Panc1 (cell line): ENCODE measurements at regions not wholly inside any gene's neighbourhood (a gene's known extent, or its start where the extent isn't known, plus 50 kb on each side); places are given as distances from the start of the nearest gene placed in this dataset.

Experiments
- ATAC-seq: fragments of 200-7000 bp; cut with Tn5 transposase; 2 replicates; pipeline ENCODE4 v1.9.1; 2020; ENCODE audit warnings: mild to moderate bottlenecking, moderate library complexity
- BruUV-seq: library from RNA; stranded (reverse); fragments of 400-500 nt; replicated peaks from 2 replicates; lab custom pipeline; 2021; lab: Mats Ljungman, UMichigan
- CTCF ChIA-PET: fragments of 300-600 bp; sonication (Branson Sonifier 250); formaldehyde crosslinking; loops from one replicate; lab custom pipeline; 2022; ENCODE audit warnings: antibody characterized with exemption; lab: Charles Lee
- POLR2A ChIA-PET: fragments of 300-600 bp; sonication (Branson Sonifier 250); formaldehyde crosslinking; loops from one replicate; lab custom pipeline; 2022; ENCODE audit warnings: antibody characterized with exemption; lab: Charles Lee
- DNase-seq: peaks from one replicate; pipeline ENCODE4 v3.0.0-alpha.2; 2010; ENCODE audit warnings: low read depth, low spot score
- H3K27ac ChIP-seq: 2 replicates; pipeline ENCODE4 v1.5.1; 2011; ENCODE audit warnings: mild to moderate bottlenecking, low read length, inconsistent platforms
- H3K27me3 ChIP-seq: fragments of 200-500 bp; sonication (Bioruptor generic); 2 replicates; pipeline ENCODE4 v1.6.0; 2014; ENCODE audit warnings: low read length, inconsistent platforms; ENCODE audit not compliant: control insufficient read depth, insufficient read depth
- H3K36me3 ChIP-seq: fragments of 200-500 bp; sonication (Bioruptor generic); 2 replicates; pipeline ENCODE4 v1.5.1; 2014; ENCODE audit warnings: inconsistent platforms, mild to moderate bottlenecking, low read length, moderate library complexity; ENCODE audit not compliant: control insufficient read depth, insufficient read depth
- H3K4me1 ChIP-seq: 2 replicates; pipeline ENCODE4 v1.5.1; 2011; ENCODE audit warnings: inconsistent platforms, mild to moderate bottlenecking, low read length, moderate library complexity; ENCODE audit not compliant: control insufficient read depth, insufficient read depth
- H3K4me3 ChIP-seq, 2 experiments: 2 replicates each; pipeline ENCODE4 v1.5.1; 2011 to 2012; ENCODE audit warnings: low read depth in 2 of 2, low read length in 2 of 2, mild to moderate bottlenecking in 2 of 2, inconsistent platforms in 1 of 2, moderate library complexity in 1 of 2
- H3K9me3 ChIP-seq: fragments of 200-500 bp; sonication (Bioruptor generic); 2 replicates; pipeline ENCODE4 v1.5.1; 2014; ENCODE audit warnings: low read depth, mild to moderate bottlenecking, inconsistent platforms, low read length, moderate library complexity; ENCODE audit not compliant: control insufficient read depth, insufficient read depth
- CTCF ChIP-seq: fragments of 450-650 bp; IDR thresholded peaks from 2 replicates; pipeline ENCODE4 v1.5.1; 2017; ENCODE audit warnings: mild to moderate bottlenecking
- POLR2AphosphoS5 ChIP-seq: IDR thresholded peaks from 2 replicates; pipeline ENCODE4 v1.6.1; 2012; ENCODE audit warnings: mild to moderate bottlenecking, low read depth, low read length, moderate library complexity
- REST ChIP-seq, 2 experiments: IDR thresholded peaks; 2 replicates each; pipeline ENCODE4 v1.6.1; 2011 to 2012; ENCODE audit warnings: low read depth in 2 of 2, control low read depth in 1 of 2, low read length in 1 of 2, mild to moderate bottlenecking in 1 of 2, moderate library complexity in 1 of 2; ENCODE audit not compliant: insufficient read depth in 1 of 2
- SIN3A ChIP-seq: IDR thresholded peaks from 2 replicates; pipeline ENCODE4 v1.6.1; 2012; ENCODE audit warnings: low read depth, mild to moderate bottlenecking, low read length, moderate library complexity, borderline replicate concordance; ENCODE audit not compliant: insufficient read depth
- TCF7L2 ChIP-seq: IDR thresholded peaks from 2 replicates; pipeline ENCODE4 v1.6.1; 2011; ENCODE audit warnings: mild to moderate bottlenecking, low read depth, low read length, inconsistent platforms
- in situ Hi-C: cut with HindIII; loops from 2 replicates; pipeline ENCODE4 v1.10.0; 2016; ENCODE audit warnings: low sequenced_read_pairs, low pct_unique_long_range_greater_than_20kb
- intact Hi-C: fragments of 100-400 bp; cut with micrococcal nuclease; formaldehyde crosslinking; loops from one replicate; pipeline ENCODE4 v1.10.0; 2022; ENCODE audit not compliant: unreplicated experiment

- H3K36me3 ChIP-seq: no peaks in the 10 kb centered on the region
- H3K4me3 ChIP-seq: no peak overlapping the region
- H3K27me3 ChIP-seq: no peaks in the 10 kb centered on the region
- no peaks in the 10 kb centered on the region for H3K4me1 ChIP-seq
- intact Hi-C loops (no loop called here), in situ Hi-C loops (no loop called here)
- H3K27ac ChIP-seq: no peak overlapping the region
- no peak for TF ChIP-seq SIN3A
- no peak for TF ChIP-seq POLR2AphosphoS5
- no peak for TF ChIP-seq REST (IDR thresholded peaks at IDR 0.05; ENCODE audit: insufficient read depth in 1 of 2, low read depth in 2 of 2, low read length in 1 of 2)
- no peak for TF ChIP-seq CTCF
- TF ChIP-seq TCF7L2: no peak
- peaks cover 22% of the 10 kb centered on the region for H3K9me3 ChIP-seq
- ChIA-PET CTCF (no interaction called here), POLR2A (no interaction called here)
- no TSS peak for BruUV-seq
- ATAC-seq: no peak
- no peak for DNase-seq
These were observed 886.0 kb downstream of the ADGRL2 start for GRCh38 chr1:82686774-82687173.

- ChIA-PET CTCF (no interaction called here), POLR2A (no interaction called here)
- Histone ChIP-seq H3K4me1 (no peaks in the 10 kb centered on the region), H3K27me3 (no peaks in the 10 kb centered on the region), H3K4me3 (no peak overlapping the region), H3K36me3 (no peaks in the 10 kb centered on the region), H3K27ac (no peak overlapping the region), H3K9me3 (no peaks in the 10 kb centered on the region; the same call in 1 of the 2 replicates)
- DNase-seq (no peak), ATAC-seq (no peak)
- TF ChIP-seq REST (IDR thresholded peaks at IDR 0.05; ENCODE audit: insufficient read depth in 1 of 2, low read depth in 2 of 2, low read length in 1 of 2): no peak
- TF ChIP-seq CTCF: no peak
- TF ChIP-seq SIN3A: no peak
- TF ChIP-seq TCF7L2: no peak
- no peak for TF ChIP-seq POLR2AphosphoS5
- in situ Hi-C loops: no loop called here
- no TSS peak for BruUV-seq
- intact Hi-C loops: no loop called here
These were observed 846.2 kb downstream of the ADGRL2 start for GRCh38 chr1:82646888-82647287.
